ENCODE measurements at regions not wholly inside any gene's neighbourhood (a gene's known extent, or its start where the extent isn't known, plus 50 kb on each side); places are given as distances from the start of the nearest gene placed in this dataset.

DNA sequence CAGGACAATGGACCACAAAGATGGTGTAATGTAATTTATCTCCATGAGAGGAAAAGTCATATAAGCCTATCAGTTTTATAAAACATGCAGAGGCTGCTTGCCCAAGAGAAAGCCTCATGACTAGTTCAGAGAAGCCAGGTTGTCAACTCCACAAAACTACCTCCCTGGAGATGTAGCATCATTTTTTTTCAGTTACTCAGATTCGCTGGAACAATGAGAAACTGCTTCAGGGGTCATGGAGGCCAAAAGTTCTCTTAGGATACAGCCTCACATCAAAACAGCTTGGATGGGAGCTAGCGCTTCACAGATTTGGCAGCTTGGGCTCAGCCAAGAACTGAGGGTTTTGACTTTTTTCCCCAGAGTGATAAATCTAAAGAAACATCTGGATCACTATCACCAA, 263.5 kb downstream of the INSIG2 start:
- DNase-seq (ENCODE audit: low spot score): no peak
- TF ChIP-seq, protein P1, sequence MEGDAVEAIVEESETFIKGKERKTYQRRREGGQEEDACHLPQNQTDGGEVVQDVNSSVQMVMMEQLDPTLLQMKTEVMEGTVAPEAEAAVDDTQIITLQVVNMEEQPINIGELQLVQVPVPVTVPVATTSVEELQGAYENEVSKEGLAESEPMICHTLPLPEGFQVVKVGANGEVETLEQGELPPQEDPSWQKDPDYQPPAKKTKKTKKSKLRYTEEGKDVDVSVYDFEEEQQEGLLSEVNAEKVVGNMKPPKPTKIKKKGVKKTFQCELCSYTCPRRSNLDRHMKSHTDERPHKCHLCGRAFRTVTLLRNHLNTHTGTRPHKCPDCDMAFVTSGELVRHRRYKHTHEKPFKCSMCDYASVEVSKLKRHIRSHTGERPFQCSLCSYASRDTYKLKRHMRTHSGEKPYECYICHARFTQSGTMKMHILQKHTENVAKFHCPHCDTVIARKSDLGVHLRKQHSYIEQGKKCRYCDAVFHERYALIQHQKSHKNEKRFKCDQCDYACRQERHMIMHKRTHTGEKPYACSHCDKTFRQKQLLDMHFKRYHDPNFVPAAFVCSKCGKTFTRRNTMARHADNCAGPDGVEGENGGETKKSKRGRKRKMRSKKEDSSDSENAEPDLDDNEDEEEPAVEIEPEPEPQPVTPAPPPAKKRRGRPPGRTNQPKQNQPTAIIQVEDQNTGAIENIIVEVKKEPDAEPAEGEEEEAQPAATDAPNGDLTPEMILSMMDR (IDR thresholded peaks at IDR 0.05; ENCODE audit: extremely low read depth, missing control alignments): no peak

DNA sequence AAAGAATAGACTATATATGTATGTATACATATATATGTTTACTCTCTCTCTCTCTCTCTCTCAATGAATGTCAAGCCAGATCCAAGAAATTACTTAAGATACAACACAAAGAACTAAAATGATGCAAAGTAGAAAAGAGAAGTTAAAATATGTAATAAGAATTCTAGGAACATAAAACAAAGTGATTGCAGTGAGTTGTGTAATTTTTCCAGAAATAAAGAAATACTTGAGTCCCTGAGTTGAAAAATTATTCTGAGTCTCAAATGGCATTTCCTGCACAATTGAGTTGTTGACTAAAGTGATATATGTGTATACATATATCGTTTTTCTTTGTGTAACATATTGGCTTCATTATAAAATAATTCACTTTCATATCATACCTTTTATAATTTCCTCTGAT, 262.4 kb downstream of the INSIG2 start:
- TF ChIP-seq, protein P1 (IDR thresholded peaks at IDR 0.05; ENCODE audit: extremely low read depth, missing control alignments): no peak
- no peak for DNase-seq (ENCODE audit: low spot score)

DNA sequence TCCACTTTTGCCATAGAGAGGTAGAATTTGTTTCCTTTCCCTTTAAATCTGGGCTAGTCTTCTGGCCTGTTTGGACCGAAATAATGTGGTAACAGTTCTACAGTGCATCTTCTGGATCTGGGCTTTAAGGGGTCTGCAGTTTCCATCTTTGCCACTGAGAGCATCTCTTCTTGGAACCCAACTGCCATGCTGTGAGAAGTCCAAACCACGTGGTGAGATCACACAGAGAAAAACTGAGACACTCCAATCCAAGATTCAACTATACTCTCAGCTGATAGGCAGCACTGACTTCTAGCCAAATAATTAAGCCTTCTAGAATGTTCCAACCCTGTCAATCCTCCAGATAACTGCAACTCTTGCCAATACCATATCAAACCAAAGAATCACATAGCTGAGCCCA, 261.1 kb downstream of the INSIG2 start:
- no peak for DNase-seq (ENCODE audit: low spot score)
- TF ChIP-seq, protein P1 (IDR thresholded peaks at IDR 0.05; ENCODE audit: extremely low read depth, missing control alignments): no peak

DNA sequence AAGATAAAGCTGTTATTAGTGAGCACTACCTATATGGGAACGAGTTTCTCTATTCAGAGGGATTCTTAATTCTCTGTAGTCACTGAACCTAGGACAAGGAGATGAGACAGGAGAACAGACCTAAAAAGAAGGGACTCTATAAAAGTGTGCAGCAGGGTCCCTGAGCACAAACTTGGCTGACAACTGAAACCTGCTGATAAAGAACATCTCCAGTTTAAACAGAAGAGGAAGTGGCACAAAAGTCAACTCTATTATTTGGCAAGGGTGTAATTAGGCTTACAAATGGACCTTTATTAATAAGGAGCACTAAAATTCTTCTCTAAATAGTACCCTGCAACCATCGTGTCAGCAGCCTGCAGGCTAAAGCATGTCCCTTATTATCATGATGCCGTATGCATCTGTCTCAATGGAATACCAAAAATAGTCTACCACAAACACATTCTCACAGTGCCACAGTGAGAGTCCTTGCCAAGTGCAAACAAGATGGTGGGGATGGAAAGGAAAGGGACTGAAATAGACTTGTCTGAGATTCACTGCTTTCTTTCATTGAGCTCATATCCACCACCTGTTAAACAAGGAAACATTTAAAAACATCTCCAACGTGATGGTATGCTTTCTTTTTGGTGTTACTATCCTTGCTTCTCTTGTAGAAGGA, 260.2 kb downstream of the INSIG2 start:
- DNase-seq (ENCODE audit: low spot score): no peak
- TF ChIP-seq, protein P1 (IDR thresholded peaks at IDR 0.05; ENCODE audit: extremely low read depth, missing control alignments): no peak

DNA sequence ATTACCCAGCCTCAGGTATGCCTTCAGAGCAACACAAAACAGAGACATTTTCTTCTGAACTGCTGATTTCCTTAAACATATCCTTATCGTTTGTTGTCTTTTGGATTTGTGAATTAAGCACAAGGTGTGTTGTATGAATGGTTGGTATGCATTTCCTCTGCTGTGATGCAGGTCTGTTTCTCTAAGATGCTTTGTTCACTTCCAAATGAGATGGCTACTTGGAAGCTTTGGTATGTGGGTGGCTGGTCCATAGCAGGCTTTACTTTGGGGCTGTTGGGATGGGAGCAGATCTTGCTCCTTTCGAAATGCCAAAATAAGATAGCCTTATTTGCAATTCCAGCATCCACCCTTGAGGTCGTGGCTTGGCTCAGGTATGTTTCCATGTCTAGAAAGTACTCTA, 257.2 kb downstream of the INSIG2 start:
- TF ChIP-seq, protein P1 (IDR thresholded peaks at IDR 0.05; ENCODE audit: extremely low read depth, missing control alignments): no peak

DNA sequence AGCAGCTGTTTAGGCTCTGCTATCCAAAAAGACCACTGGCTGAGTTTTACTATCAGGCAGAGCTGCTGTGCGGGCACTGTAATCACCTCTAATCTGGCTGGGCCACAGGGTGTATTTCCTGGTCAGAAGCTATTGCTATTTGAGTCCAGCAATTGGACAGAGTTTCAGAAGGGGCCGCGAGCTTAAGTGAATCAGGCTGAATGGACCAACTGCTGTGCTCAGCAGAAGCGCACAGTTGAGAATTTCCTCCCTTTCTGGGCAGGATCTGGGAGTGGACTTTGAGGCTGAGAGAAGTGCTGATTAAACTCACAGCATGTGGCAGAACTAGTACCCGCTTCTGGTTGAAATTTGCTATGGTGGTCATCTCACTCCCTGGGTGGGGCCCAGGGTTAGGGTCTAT, 251.8 kb downstream of the INSIG2 start:
- DNase-seq (ENCODE audit: low spot score): no peak

More for the DNA sequence above, 257.2 kb downstream of the INSIG2 start:
- DNase-seq (ENCODE audit: low spot score): no peak

DNA sequence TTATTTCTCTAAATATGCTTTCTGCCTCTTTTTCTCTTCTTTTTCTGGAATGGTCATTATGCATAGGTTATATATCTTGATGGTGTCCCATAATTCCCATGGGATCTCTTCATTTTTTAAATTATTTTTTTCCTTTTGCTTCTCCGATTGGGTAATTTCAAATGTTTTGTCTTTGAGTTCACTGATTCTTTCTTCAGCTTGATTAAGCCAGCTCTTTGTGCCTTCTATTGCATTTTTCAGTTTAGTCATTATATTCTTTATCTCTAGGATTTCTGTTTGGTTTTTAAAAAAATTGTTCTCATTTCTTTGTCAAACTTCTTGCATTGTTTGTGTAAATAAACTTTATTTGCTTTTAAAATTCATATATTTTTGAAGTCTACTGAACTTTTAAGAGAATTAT, 251.1 kb downstream of the INSIG2 start:
- no peak for DNase-seq (ENCODE audit: low spot score)
- TF ChIP-seq, protein P1 (IDR thresholded peaks at IDR 0.05; ENCODE audit: extremely low read depth, missing control alignments): no peak

More for the DNA sequence above, 251.8 kb downstream of the INSIG2 start:
- TF ChIP-seq, protein P1 (IDR thresholded peaks at IDR 0.05; ENCODE audit: extremely low read depth, missing control alignments): no peak
